GM18858 (cell line): ENCODE measurements at regions not wholly inside any gene's neighbourhood (a gene's known extent, or its start where the extent isn't known, plus 50 kb on each side); places are given as distances from the start of the nearest gene placed in this dataset.

Source experiments
- ATAC-seq: cut with Tn5 transposase; IDR thresholded peaks from one replicate; pipeline ENCODE4 v1.9.1; 2021; ENCODE audit not compliant: unreplicated experiment

GRCh38 chr16:52237823-52238222 is 309.1 kb downstream of the TOX3 start:
- ATAC-seq = no peak

DNA sequence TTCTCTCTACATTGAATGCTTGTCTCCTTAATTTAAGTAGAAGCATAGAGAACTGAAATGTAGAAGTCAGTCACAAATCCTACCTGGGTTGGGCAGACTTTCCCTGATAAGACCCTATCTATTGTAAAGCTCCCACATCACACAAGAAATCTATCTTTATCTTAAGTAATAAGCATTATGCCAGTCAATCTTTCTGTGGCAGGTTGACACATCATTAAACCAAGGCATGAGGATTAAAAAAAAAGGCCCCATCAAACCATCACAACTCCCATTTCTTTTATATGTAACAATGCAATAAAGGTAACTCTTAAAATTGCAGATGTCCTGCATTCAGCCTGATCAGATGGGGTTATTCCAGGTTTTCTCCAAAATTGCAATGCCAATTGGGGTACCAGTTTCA is 311.8 kb downstream of the TOX3 start:
- no peak for ATAC-seq

DNA sequence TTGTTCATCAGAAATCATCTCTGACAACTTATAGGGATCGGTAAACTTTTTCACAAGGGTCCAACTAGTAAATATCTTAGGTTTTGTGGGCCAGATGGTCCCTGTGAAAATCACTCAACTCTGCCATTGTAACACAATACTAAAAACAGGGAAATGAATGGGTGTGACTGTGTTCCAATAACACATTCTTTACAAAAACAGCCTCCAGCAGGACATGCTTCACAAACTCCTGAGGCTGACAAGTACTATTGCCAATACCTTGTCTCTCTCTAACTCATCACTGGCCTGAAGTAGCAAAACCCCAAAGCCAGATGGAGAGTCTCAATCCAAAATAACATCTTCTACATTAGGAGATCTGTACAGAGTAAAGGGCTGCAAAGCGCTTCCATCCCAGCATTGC is 312.3 kb downstream of the TOX3 start:
- ATAC-seq = no peak

DNA sequence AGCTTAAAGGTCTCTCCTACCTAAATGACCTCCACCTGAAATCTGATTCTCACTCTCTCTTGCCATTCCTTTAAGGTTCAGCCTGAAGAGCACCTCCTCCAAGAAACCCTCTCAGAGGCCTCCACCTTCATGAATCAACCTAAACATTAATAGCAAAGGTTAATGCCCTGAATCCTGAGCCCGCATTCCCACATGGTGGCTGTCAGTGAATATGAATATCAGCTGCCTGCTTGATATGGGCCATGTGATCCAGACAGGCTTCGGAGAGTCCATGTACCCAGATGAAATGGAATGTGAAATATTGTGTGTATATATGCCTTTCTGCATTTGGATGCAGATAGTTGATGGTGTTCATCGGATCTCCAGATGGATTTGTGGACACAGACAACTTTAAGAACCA is 317.5 kb downstream of the TOX3 start:
- no peak for ATAC-seq

DNA sequence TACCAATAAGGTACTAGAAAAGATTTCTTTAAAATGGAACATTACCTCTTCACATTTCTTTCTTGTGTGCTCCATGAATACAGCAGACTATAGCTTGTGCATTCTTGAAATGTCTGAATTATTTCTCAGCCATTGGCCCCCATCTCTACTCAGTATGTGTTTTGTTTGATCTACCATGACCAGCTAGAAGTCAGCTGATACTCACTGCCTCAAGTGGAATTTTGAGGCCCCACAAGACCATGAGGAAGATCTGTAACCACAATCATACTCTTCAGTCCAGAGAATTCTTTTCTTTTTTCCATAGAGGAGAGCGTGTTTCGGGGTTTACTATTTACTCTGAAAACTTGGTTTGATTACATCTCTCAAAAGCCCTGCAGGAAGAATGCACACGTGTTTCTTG is 319.1 kb downstream of the TOX3 start:
- no peak for ATAC-seq

DNA sequence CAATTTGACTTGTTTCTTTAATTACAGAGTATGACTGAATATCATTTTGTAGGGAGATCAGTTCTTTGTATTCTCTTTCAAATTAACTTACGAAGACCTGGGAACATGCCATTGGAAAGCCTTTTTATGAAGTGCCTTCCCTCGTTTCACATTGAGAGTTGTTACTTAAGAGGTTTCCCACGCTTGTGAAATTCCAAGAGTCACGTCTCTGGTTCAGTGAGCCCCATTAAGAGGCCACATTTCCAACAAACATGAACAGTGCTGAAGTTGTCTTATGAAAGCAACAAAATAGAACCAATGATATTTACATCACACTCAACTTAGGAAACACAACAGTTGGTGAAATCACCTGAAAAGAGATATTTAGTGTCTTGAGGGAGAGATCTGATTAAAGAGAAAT is 334.1 kb downstream of the TOX3 start:
- no peak for ATAC-seq

DNA sequence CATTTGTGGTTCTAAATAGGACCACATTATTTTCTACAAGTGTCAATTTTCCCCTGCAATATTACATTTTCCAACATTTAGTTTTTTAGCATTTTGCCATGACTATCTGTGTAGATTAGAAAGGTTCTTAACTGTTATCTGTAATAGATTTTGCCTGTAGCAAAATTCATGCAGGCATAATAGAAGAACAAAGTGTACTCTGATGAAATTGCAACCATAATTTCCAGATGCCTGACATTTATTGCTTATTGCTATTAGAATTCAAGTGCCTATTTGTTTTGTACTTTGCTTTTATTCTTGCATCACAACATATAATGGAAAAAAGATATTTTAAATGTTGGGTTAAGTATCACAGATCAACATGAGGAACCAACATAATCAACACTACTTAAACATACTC is 337.7 kb downstream of the TOX3 start:
- no peak for ATAC-seq

GRCh38 chr16:52203096-52203495 is 343.8 kb downstream of the TOX3 start:
- ATAC-seq = no peak

- ATAC-seq = no peak
These were observed 353.5 kb downstream of the TOX3 start for GRCh38 chr16:52193441-52193840.

DNA sequence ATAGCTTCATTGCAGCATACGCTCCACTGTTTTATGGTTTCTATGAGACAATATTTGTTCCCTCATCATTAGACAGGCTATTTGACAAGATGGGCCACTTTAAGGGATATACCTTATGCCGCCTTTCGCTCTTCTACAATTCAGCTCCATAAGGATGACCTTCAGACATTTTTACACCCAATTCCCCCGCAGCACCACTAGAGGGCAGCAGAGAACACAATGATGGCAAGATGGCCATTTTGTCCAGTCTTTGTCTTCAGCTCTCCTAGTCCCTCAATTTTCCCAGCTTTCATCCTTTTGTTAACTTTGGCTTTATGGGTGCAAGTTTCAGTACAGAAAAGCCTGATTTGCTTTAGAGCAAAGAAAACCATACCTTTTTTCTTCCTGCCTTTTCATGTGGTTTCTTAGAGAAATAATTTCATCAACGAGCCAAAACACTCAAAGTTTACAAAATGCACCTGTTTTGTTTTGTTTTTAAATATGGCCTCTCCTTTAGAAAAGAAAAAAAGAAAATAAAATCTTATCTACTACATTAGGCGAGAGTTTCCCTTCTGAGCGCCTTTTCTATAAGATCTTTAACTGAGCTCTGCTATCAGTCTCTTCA is 355.3 kb downstream of the TOX3 start:
- no peak for ATAC-seq

DNA sequence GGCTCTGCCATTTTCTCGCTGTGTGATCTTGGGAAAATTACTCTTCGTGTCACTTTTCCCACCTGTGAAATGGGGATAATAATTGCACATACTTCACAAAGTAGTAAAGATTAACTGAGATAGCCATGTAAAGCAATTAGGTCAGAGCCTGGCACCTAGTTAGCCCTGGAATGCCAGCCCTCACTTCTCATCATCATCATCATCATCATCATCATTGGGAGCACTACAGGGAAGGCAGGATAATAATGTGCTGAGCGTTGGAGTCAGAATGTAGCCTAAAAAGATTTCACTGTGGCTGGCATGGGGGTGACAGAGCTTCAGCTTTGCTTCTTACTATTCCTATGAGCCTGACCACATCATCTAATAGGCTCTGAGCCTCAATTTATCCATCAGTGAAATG is 362.6 kb downstream of the TOX3 start:
- ATAC-seq = no peak

DNA sequence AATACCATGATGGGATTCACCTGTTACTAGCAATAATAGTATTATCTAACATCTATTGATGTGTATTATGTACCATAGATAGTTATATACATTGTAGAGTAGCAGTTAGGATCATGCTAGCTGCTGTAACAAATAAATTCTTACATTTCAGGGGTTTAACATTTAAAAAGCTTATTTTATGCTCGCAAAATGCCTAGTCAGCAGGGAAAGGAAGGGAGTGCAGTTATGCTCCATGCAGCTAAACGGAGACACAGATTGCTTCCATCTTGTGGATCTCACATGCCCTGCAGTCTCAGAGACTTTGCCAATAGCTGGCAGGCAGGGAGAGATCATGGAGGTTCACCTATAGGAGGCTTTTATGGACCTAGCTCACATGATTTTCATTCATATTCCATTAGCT is 364.1 kb downstream of the TOX3 start:
- ATAC-seq = no peak

DNA sequence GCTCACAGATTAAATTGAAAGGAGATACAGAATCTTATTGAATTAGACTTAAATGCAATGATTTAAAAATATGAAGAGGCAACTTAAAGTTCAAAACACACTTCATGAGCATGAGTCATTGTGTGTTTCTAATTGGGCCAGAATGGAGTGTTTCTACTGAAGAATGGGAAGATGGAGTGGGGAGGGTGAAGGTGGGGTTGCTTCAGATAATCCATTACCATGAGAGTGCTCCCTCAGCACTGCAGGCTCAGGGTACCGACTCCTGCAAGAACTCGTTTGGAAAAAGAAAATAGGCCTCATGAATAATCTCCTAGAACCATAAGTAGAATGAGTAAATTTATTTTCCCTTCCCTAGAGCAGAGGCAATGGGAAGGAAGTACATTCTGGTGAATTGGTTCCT is 372.8 kb downstream of the TOX3 start:
- no peak for ATAC-seq

GRCh38 chr16:52171481-52171880 is 375.5 kb downstream of the TOX3 start:
- no peak for ATAC-seq

- ATAC-seq = no peak
These were observed 379.6 kb downstream of the TOX3 start for GRCh38 chr16:52167328-52167727.

GRCh38 chr16:52165961-52166360 is 381.0 kb downstream of the TOX3 start:
- no peak for ATAC-seq

- no peak for ATAC-seq
These were observed 397.9 kb downstream of the TOX3 start for GRCh38 chr16:52149003-52149402.

- no peak for ATAC-seq
These were observed 405.1 kb downstream of the TOX3 start for GRCh38 chr16:52141871-52142270.

GRCh38 chr16:52128361-52128760 is 418.6 kb downstream of the TOX3 start:
- no peak for ATAC-seq

DNA sequence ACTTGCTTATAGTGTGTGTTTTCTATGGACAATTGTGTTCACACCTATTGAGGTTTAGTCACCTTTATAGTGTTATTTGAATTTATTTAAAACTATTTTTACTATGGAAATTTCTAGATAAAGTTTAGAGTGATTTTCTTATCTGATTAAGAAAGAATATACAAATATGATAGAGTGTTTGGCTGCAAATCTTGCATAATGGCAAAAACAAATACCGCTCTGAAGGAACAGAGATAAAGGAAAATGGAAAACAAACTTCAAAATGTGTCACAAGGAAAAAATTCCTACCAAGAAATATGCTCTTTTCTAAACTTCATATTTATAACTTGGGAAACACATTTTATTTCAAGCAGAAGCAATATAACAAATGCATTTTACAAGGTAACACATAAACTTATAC is 423.1 kb downstream of the TOX3 start:
- ATAC-seq = no peak

DNA sequence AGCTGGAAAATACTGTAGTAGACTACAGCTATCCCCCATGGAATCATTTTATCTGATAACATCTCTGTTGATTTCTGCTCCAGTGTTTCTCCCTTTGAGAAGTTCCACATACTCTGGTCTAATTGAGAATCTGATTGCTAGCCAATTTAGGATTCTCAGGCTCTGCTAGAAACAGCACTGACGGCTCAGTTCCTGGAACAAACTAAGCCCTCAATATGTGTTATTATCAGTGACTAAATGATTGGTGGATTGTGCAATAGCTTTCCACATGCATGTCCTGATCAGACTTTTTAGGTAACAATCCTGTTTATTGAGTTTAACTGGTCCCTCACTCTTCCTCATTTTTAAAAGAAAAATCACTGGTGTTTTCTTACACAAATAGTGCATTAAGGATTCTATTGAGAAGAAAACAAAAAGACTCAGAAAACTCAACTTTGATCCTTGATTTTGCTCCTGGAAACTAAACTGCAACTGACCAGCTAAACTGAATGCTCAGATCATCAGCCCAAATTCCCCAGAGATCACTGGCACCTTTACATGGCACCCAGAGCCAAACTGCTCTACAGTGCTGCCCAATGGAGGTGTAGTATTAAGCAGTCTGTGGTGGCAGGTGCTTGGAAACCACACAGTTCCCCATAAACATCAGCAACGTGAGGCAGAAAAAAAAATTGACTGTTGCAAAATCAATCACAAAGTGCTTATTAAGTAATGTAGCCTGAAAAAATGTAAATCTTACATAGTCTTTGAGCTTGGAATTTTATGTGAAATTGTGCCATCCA is 423.7 kb downstream of the TOX3 start:
- ATAC-seq = no peak

DNA sequence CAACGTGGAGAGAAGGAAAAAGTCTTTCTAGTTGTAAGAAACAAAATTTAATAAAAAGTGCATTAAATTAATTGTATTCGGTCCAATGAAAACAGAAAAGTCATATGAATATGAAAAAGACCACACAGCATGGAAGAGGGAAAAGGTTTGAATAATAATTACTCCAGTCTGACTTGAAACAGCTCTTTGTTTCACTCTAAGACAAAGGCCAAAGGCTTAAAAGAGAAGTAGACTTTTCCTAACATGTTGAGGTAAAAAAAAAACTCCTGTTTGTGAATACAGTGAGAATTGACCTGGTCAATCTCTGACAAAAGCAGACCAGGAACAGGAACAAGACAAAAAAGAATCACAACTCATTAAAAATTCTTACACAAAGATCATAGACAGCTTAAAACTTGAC is 429.8 kb downstream of the TOX3 start:
- no peak for ATAC-seq

DNA sequence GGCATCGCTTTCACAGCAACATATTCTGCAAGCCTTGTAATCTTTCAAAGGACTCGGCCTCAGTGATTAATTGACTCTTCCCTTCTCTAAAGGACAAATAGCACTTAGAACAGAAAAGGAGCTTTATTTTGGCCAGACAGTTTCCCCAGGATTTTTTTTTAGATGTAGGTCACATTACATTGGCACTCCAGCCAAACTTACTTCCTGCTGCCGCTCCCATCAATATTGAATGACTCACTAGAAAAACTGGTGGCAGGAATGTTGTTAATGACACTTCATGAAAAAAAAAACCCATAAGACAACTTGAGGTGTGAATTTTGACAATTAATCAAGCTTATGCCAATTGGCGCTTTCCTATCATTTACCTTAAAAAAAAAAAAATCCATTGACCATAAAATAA is 432.6 kb downstream of the TOX3 start:
- ATAC-seq = no peak
